GM12878 (cell line): ENCODE measurements at regions not wholly inside any gene's neighbourhood (a gene's known extent, or its start where the extent isn't known, plus 50 kb on each side); places are given as distances from the start of the nearest gene placed in this dataset.

Experiments used
- ATAC-seq: fragments of 200-7000 bp; cut with Tn5 transposase; 3 replicates; pipeline ENCODE4 v1.9.1; 2020; ENCODE audit warnings: mild to moderate bottlenecking, moderate library complexity
- BruUV-seq: library from RNA; stranded (reverse); fragments of 400-500 nt; replicated peaks from 2 replicates; lab custom pipeline; 2021; lab: Mats Ljungman, UMichigan
- CTCF ChIA-PET: fragments of 300-600 bp; sonication (Branson Sonifier 250); formaldehyde crosslinking; extraction: SDS; loops from one replicate; lab custom pipeline; 2021; ENCODE audit warnings: inconsistent platforms; lab: Yijun Ruan, JAX
- POLR2A ChIA-PET: fragments of 350-600 bp; formaldehyde crosslinking; extraction: SDS; loops from one replicate; lab custom pipeline; 2021; ENCODE audit warnings: inconsistent platforms; lab: Charles Lee
- RAD21 ChIA-PET: fragments of 300-600 bp; sonication (Branson Sonifier 250); formaldehyde crosslinking; loops from one replicate; lab custom pipeline; 2023; ENCODE audit warnings: antibody characterized with exemption; ENCODE audit not compliant: unreplicated experiment; lab: Charles Lee
- SMC1A ChIA-PET: fragments of 300-600 bp; sonication (Branson Sonifier 250); formaldehyde crosslinking; loops from one replicate; lab custom pipeline; 2023; ENCODE audit not compliant: unreplicated experiment, uncharacterized antibody; lab: Charles Lee
- DNase-seq: peaks from one replicate; pipeline ENCODE4 v3.0.0-alpha.2; 2011; ENCODE audit warnings: low read depth, low spot score
- FAIRE-seq: peaks from 3 replicates; lab custom pipeline; 2011; peaks lifted over from hg19 to GRCh38; lab: Jason Lieb, UNC
- H2AFZ ChIP-seq: 2 replicates; pipeline ENCODE4 v1.6.0; 2011; ENCODE audit warnings: low read depth, low read length, control low read depth; ENCODE audit not compliant: control insufficient read depth
- H3K27ac ChIP-seq: 2 replicates; pipeline ENCODE4 v1.5.1; 2011; ENCODE audit warnings: control low read depth; ENCODE audit not compliant: control insufficient read depth, insufficient read depth
- H3K27me3 ChIP-seq, 2 experiments: replicated peaks in 1 of 2; 2 replicates each; pipeline versions ENCODE4 v1.6.0 to v1.6.1; 2011; ENCODE audit warnings: low read length in 1 of 2; ENCODE audit not compliant: control insufficient read depth in 2 of 2, insufficient read depth in 2 of 2
- H3K36me3 ChIP-seq, 2 experiments: 2 replicates each; pipeline ENCODE4 v1.5.1; 2011; ENCODE audit warnings: low read length in 1 of 2; ENCODE audit not compliant: control insufficient read depth in 2 of 2, insufficient read depth in 2 of 2
- H3K4me1 ChIP-seq: 2 replicates; pipeline ENCODE4 v1.6.1; 2011; ENCODE audit warnings: mild to moderate bottlenecking, low read length, moderate library complexity, mixed read lengths; ENCODE audit not compliant: control insufficient read depth, insufficient read depth
- H3K4me2 ChIP-seq: 2 replicates; pipeline ENCODE4 v1.6.0; 2011; ENCODE audit warnings: control low read depth; ENCODE audit not compliant: control insufficient read depth, insufficient read depth
- H3K4me3 ChIP-seq: fragments of 200-600 bp; sonication (generic); 2 replicates; pipeline ENCODE4 v1.5.1; 2016
- H3K79me2 ChIP-seq: 2 replicates; pipeline ENCODE4 v1.6.0; 2011; ENCODE audit warnings: low read length; ENCODE audit not compliant: control insufficient read depth, insufficient read depth
- H3K9ac ChIP-seq: 2 replicates; pipeline ENCODE4 v1.8.0; 2011; ENCODE audit warnings: low read length, control low read depth, mixed read lengths; ENCODE audit not compliant: control insufficient read depth, insufficient read depth
- H3K9me3 ChIP-seq: replicated peaks from 3 replicates; pipeline ENCODE4 v1.5.1; 2011; ENCODE audit warnings: mild to moderate bottlenecking, low read length; ENCODE audit not compliant: control insufficient read depth, insufficient read depth
- H4K20me1 ChIP-seq: 2 replicates; pipeline ENCODE4 v1.6.0; 2011; ENCODE audit not compliant: control insufficient read depth, insufficient read depth
- CBFB ChIP-seq: IDR thresholded peaks from 2 replicates; pipeline ENCODE4 v1.6.1; 2016; ENCODE audit warnings: antibody characterized with exemption, low read depth
- CBX3 ChIP-seq: fragments of 200-600 bp; sonication (generic); IDR thresholded peaks from 2 replicates; pipeline ENCODE4 v1.6.1; 2016; ENCODE audit warnings: low read depth, borderline replicate concordance
- CHD4 ChIP-seq: fragments of 200-600 bp; sonication (generic); IDR thresholded peaks from 2 replicates; pipeline ENCODE4 v1.6.1; 2016; ENCODE audit warnings: mild to moderate bottlenecking
- CREB1 ChIP-seq: IDR thresholded peaks from 2 replicates; pipeline ENCODE4 v1.6.1; 2012; ENCODE audit warnings: low read depth, mild to moderate bottlenecking, inconsistent platforms
- MEF2B ChIP-seq: fragments of 450-650 bp; IDR thresholded peaks from 2 replicates; pipeline ENCODE4 v1.6.1; 2018; ENCODE audit warnings: mild to moderate bottlenecking, moderate library complexity; ENCODE audit not compliant: partially characterized antibody, poor library complexity, severe bottlenecking
- NFIC ChIP-seq: IDR thresholded peaks from 2 replicates; pipeline ENCODE4 v1.6.1; 2012; ENCODE audit warnings: low read depth, mild to moderate bottlenecking, inconsistent platforms, low read length, moderate library complexity
- NFYA ChIP-seq: IDR thresholded peaks from 2 replicates; pipeline ENCODE4 v1.6.1; 2011; ENCODE audit warnings: low read depth, mild to moderate bottlenecking, low read length, improper control_type of control experiment, borderline replicate concordance
- NKRF ChIP-seq: fragments of 450-650 bp; conservative IDR thresholded peaks from 2 replicates; pipeline ENCODE4 v1.6.1; 2017; ENCODE audit warnings: mild to moderate bottlenecking, moderate library complexity
- RBBP5 ChIP-seq: fragments of 200-600 bp; sonication (generic); conservative IDR thresholded peaks from 2 replicates; pipeline ENCODE4 v1.6.1; 2016
- SPI1 ChIP-seq: IDR thresholded peaks from 2 replicates; pipeline ENCODE4 v1.6.1; 2011; ENCODE audit warnings: low read depth, mild to moderate bottlenecking, low read length, moderate library complexity, borderline replicate concordance; ENCODE audit not compliant: insufficient read depth
- WGBS: methylation state at CpG from one replicate; pipeline ENCODE4 v1.1.6; 2016; ENCODE audit warnings: low lambda C conversion rate; ENCODE audit not compliant: insufficient replicate concordance, insufficient coverage; ENCODE audit errors: missing lambda C conversion rate; 5-methylcytosine and 5-hydroxymethylcytosine counted together
- in situ Hi-C: fragments of 300-500 bp; cut with MboI; formaldehyde crosslinking; loops from 9 replicates; pipeline ENCODE4 v1.14.3; 2018; ENCODE audit warnings: mixed read lengths
- intact Hi-C: fragments of 100-400 bp; cut with micrococcal nuclease; formaldehyde crosslinking; loops from one replicate; pipeline ENCODE4 v1.14.2; 2022; ENCODE audit not compliant: unreplicated experiment

DNA sequence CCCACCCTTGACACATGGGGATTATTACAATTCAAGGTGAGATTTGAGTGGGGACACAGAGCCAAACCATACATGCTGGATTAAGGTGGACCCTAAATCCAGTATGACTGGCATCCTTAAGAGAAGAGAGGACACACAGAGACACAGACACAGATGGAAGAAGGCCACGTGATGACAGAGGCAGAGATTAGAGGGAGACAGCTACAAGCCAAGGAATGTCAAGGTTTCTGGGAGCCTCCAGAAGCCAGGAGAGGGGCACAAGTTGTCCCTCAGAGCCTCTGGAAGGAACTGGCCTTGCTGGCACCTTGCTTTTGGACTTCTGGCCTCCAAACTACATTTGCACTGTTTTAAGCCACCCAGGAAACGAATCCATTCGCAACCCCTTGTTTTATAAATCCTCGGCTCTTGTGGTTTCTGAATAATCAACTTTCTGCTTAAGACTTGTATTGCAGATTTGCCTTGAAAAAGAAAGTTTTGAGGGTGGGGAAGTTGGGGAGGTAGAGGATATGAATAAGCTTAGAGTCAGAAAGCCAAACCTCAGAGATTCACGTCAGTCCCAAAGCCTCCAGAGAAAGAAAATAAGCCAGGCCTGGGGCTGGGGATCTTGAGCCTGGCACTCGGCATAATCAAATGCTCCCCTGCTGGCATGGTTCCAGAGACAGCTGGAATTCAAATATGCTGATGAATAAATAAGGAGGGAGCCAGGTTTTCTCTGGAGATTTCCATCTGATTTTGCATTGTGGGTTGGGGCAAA lies 224.2 kb upstream of the PWP1 start:
- intact Hi-C loops (no loop called here), in situ Hi-C loops (no loop called here)
- Histone ChIP-seq H2AFZ (no peak overlapping the region), H3K4me3 (no peak overlapping the region), H3K27ac (no peak overlapping the region), H3K36me3 (no peaks in the 10 kb centered on the region), H3K9ac (no peak overlapping the region), H3K4me1 (peaks cover 3% of the 10 kb centered on the region; the same call in 1 of the 2 replicates), H3K9me3 (no peaks in the 10 kb centered on the region; the same call in 2 of the 3 replicates), H4K20me1 (no peaks in the 10 kb centered on the region), H3K4me2 (no peak overlapping the region), H3K27me3 (no peaks in the 10 kb centered on the region), H3K79me2 (no peaks in the 10 kb centered on the region)
- ATAC-seq (no peak), DNase-seq (no peak), FAIRE-seq (no peak)
- BruUV-seq = no TSS peak
- no peak for TF ChIP-seq MEF2B
- no peak for TF ChIP-seq SPI1
- no peak for TF ChIP-seq CBX3
- ChIA-PET POLR2A (no interaction called here), RAD21 (no interaction called here), CTCF (no interaction called here), SMC1A (no interaction called here)
- WGBS = 36% methylated on average over 6 of the region's 6 CpGs

GRCh38 chr12:107462428-107463332 lies 222.9 kb upstream of the PWP1 start:
- BruUV-seq = no TSS peak
- no peaks in the 10 kb centered on the region for H3K36me3 ChIP-seq
- FAIRE-seq = peak; percentile 52
- no peaks in the 10 kb centered on the region for H4K20me1 ChIP-seq
- H2AFZ ChIP-seq = no peak overlapping the region
- POLR2A ChIA-PET = no interaction called here
- H3K27ac ChIP-seq = no peak overlapping the region
- CTCF ChIA-PET = no interaction called here
- H3K9ac ChIP-seq = no peak overlapping the region
- ATAC-seq = no peak
- H3K79me2 ChIP-seq = no peaks in the 10 kb centered on the region
- H3K9me3 ChIP-seq = no peaks in the 10 kb centered on the region; the same call in 2 of the 3 replicates
- DNase-seq = no peak
- in situ Hi-C loops (no loop called here), intact Hi-C loops (no loop called here)
- H3K27me3 ChIP-seq = no peaks in the 10 kb centered on the region; a peak in 1 of 4 replicates
- SMC1A ChIA-PET = no interaction called here
- RAD21 ChIA-PET = no interaction called here
- H3K4me1 ChIP-seq = peaks cover 3% of the 10 kb centered on the region; the same call in 1 of the 2 replicates
- no peak overlapping the region for H3K4me2 ChIP-seq
- WGBS = 87% methylated on average over 4 of the region's 4 CpGs
- H3K4me3 ChIP-seq = no peak overlapping the region
- TF ChIP-seq CBFB (no peak), NKRF (no peak), RBBP5 (no peak), CBX3 (no peak), CREB1 (no peak), NFIC (no peak), CHD4 (no peak), NFYA (no peak)
